WTC11 (cell line): ENCODE measurements at regions not wholly inside any gene's neighbourhood (a gene's known extent, or its start where the extent isn't known, plus 50 kb on each side); places are given as distances from the start of the nearest gene placed in this dataset.

Source experiments
- ATF6 ChIP-seq: sonication (generic); formaldehyde crosslinking; IDR thresholded peaks from 2 replicates; pipeline ENCODE4 v1.8.1; 2023; ENCODE audit warnings: mild to moderate bottlenecking, missing genetic modification reagents
- CBFB ChIP-seq: sonication (generic); formaldehyde crosslinking; IDR thresholded peaks from 2 replicates; pipeline ENCODE4 v1.8.1; 2022; ENCODE audit warnings: mild to moderate bottlenecking, low read depth, missing genetic modification reagents
- MXD4 ChIP-seq: fragments of 250-450 bp; sonication (Bioruptor Pico); IDR thresholded peaks from 2 replicates; pipeline ENCODE4 v1.8.0; 2021; ENCODE audit warnings: mild to moderate bottlenecking, moderate library complexity, borderline replicate concordance
- NR2C2 ChIP-seq: sonication (generic); formaldehyde crosslinking; IDR thresholded peaks from 2 replicates; pipeline ENCODE4 v1.8.0; 2022; ENCODE audit warnings: mild to moderate bottlenecking, missing genetic modification reagents
- SMAD3 ChIP-seq: sonication (generic); formaldehyde crosslinking; IDR thresholded peaks from 2 replicates; pipeline ENCODE4 v1.8.0; 2022; ENCODE audit warnings: missing genetic modification reagents, mild to moderate bottlenecking, borderline replicate concordance
- TEAD4 ChIP-seq: sonication (generic); formaldehyde crosslinking; IDR thresholded peaks from 2 replicates; pipeline ENCODE4 v1.8.0; 2022; ENCODE audit warnings: mild to moderate bottlenecking, missing genetic modification reagents
- ZNF138 ChIP-seq: sonication (generic); formaldehyde crosslinking; conservative IDR thresholded peaks from 2 replicates; pipeline ENCODE4 v1.8.1; 2022; ENCODE audit warnings: mild to moderate bottlenecking, moderate library complexity, missing genetic modification reagents
- ZNF263 ChIP-seq: sonication (generic); formaldehyde crosslinking; IDR thresholded peaks from 2 replicates; pipeline ENCODE4 v1.8.1; 2022; ENCODE audit warnings: low read depth, mild to moderate bottlenecking, moderate library complexity, missing genetic modification reagents
- ZNF671 ChIP-seq: fragments of 250-450 bp; sonication (Bioruptor Pico); IDR thresholded peaks from 2 replicates; pipeline ENCODE4 v1.8.0; 2021; ENCODE audit warnings: mild to moderate bottlenecking
- TF ChIP-seq, protein P1 (sequence below): fragments of 250-450 bp; sonication (Bioruptor Pico); IDR thresholded peaks from 2 replicates; pipeline ENCODE4 v1.9.0; 2021; ENCODE audit warnings: mild to moderate bottlenecking, borderline replicate concordance
- TF ChIP-seq, protein P2 (sequence below): fragments of 200-600 bp; IDR thresholded peaks from 2 replicates; pipeline ENCODE4 v1.8.0; 2022; ENCODE audit warnings: antibody characterized with exemption
- TF ChIP-seq, protein P3 (sequence below): fragments of 250-450 bp; sonication (Bioruptor Pico); IDR thresholded peaks from 2 replicates; pipeline ENCODE4 v1.9.0; 2021; ENCODE audit warnings: mild to moderate bottlenecking
- TF ChIP-seq, protein P4 (sequence below): sonication (generic); formaldehyde crosslinking; IDR thresholded peaks from 2 replicates; pipeline ENCODE4 v1.8.1; 2023; ENCODE audit warnings: mild to moderate bottlenecking, missing genetic modification reagents, moderate library complexity
- TF ChIP-seq, protein P5 (sequence below): sonication (generic); formaldehyde crosslinking; IDR thresholded peaks from 2 replicates; pipeline ENCODE4 v1.8.0; 2022; ENCODE audit warnings: mild to moderate bottlenecking, missing genetic modification reagents

- no peak for TF ChIP-seq CBFB
- TF ChIP-seq, protein P1, sequence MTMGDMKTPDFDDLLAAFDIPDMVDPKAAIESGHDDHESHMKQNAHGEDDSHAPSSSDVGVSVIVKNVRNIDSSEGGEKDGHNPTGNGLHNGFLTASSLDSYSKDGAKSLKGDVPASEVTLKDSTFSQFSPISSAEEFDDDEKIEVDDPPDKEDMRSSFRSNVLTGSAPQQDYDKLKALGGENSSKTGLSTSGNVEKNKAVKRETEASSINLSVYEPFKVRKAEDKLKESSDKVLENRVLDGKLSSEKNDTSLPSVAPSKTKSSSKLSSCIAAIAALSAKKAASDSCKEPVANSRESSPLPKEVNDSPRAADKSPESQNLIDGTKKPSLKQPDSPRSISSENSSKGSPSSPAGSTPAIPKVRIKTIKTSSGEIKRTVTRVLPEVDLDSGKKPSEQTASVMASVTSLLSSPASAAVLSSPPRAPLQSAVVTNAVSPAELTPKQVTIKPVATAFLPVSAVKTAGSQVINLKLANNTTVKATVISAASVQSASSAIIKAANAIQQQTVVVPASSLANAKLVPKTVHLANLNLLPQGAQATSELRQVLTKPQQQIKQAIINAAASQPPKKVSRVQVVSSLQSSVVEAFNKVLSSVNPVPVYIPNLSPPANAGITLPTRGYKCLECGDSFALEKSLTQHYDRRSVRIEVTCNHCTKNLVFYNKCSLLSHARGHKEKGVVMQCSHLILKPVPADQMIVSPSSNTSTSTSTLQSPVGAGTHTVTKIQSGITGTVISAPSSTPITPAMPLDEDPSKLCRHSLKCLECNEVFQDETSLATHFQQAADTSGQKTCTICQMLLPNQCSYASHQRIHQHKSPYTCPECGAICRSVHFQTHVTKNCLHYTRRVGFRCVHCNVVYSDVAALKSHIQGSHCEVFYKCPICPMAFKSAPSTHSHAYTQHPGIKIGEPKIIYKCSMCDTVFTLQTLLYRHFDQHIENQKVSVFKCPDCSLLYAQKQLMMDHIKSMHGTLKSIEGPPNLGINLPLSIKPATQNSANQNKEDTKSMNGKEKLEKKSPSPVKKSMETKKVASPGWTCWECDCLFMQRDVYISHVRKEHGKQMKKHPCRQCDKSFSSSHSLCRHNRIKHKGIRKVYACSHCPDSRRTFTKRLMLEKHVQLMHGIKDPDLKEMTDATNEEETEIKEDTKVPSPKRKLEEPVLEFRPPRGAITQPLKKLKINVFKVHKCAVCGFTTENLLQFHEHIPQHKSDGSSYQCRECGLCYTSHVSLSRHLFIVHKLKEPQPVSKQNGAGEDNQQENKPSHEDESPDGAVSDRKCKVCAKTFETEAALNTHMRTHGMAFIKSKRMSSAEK: no peak
- no peak for TF ChIP-seq ATF6 (CRISPR knock-in tag)
- no peak for TF ChIP-seq NR2C2 (CRISPR knock-in tag)
- TF ChIP-seq, protein P2, sequence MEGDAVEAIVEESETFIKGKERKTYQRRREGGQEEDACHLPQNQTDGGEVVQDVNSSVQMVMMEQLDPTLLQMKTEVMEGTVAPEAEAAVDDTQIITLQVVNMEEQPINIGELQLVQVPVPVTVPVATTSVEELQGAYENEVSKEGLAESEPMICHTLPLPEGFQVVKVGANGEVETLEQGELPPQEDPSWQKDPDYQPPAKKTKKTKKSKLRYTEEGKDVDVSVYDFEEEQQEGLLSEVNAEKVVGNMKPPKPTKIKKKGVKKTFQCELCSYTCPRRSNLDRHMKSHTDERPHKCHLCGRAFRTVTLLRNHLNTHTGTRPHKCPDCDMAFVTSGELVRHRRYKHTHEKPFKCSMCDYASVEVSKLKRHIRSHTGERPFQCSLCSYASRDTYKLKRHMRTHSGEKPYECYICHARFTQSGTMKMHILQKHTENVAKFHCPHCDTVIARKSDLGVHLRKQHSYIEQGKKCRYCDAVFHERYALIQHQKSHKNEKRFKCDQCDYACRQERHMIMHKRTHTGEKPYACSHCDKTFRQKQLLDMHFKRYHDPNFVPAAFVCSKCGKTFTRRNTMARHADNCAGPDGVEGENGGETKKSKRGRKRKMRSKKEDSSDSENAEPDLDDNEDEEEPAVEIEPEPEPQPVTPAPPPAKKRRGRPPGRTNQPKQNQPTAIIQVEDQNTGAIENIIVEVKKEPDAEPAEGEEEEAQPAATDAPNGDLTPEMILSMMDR: no peak
- no peak for TF ChIP-seq SMAD3 (CRISPR knock-in tag)
- no peak for TF ChIP-seq TEAD4 (CRISPR knock-in tag)
- no peak for TF ChIP-seq ZNF263 (CRISPR knock-in tag)
- no peak for TF ChIP-seq ZNF671
- TF ChIP-seq, protein P3, sequence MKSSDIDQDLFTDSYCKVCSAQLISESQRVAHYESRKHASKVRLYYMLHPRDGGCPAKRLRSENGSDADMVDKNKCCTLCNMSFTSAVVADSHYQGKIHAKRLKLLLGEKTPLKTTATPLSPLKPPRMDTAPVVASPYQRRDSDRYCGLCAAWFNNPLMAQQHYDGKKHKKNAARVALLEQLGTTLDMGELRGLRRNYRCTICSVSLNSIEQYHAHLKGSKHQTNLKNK: no peak
- TF ChIP-seq, protein P4, sequence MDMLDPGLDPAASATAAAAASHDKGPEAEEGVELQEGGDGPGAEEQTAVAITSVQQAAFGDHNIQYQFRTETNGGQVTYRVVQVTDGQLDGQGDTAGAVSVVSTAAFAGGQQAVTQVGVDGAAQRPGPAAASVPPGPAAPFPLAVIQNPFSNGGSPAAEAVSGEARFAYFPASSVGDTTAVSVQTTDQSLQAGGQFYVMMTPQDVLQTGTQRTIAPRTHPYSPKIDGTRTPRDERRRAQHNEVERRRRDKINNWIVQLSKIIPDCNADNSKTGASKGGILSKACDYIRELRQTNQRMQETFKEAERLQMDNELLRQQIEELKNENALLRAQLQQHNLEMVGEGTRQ (CRISPR knock-in tag): no peak
- no peak for TF ChIP-seq ZNF138 (CRISPR knock-in tag)
- TF ChIP-seq, protein P5, sequence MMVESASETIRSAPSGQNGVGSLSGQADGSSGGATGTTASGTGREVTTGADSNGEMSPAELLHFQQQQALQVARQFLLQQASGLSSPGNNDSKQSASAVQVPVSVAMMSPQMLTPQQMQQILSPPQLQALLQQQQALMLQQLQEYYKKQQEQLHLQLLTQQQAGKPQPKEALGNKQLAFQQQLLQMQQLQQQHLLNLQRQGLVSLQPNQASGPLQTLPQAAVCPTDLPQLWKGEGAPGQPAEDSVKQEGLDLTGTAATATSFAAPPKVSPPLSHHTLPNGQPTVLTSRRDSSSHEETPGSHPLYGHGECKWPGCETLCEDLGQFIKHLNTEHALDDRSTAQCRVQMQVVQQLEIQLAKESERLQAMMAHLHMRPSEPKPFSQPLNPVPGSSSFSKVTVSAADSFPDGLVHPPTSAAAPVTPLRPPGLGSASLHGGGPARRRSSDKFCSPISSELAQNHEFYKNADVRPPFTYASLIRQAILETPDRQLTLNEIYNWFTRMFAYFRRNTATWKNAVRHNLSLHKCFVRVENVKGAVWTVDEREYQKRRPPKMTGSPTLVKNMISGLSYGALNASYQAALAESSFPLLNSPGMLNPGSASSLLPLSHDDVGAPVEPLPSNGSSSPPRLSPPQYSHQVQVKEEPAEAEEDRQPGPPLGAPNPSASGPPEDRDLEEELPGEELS (CRISPR knock-in tag): no peak
- no peak for TF ChIP-seq MXD4 (CRISPR knock-in tag)
Measured at GRCh38 chr2:42979870-42980763, 187.7 kb upstream of the HAAO start.
